GM06990 (cell line): ENCODE measurements at regions not wholly inside any gene's neighbourhood (a gene's known extent, or its start where the extent isn't known, plus 50 kb on each side); places are given as distances from the start of the nearest gene placed in this dataset.

Experiments
- DNase-seq: peaks from one replicate; pipeline ENCODE4 v3.0.0-alpha.2; 2011; ENCODE audit not compliant: insufficient read length; ENCODE audit errors: extremely low read depth
- H3K27me3 ChIP-seq: replicated peaks from 2 replicates; pipeline ENCODE4 v1.6.0; 2011; ENCODE audit warnings: low read length; ENCODE audit not compliant: control insufficient read depth, insufficient read depth
- H3K36me3 ChIP-seq: 2 replicates; pipeline ENCODE4 v1.5.1; 2011; ENCODE audit warnings: low read length; ENCODE audit not compliant: control insufficient read depth, insufficient read depth
- H3K4me3 ChIP-seq: replicated peaks from 2 replicates; pipeline ENCODE4 v1.5.1; 2011; ENCODE audit warnings: low read depth, mild to moderate bottlenecking, control low read depth, low read length
- CTCF ChIP-seq: IDR thresholded peaks from 2 replicates; pipeline ENCODE4 v1.5.1; 2011; ENCODE audit warnings: low read length, control low read depth, mild to moderate bottlenecking, inconsistent platforms; ENCODE audit not compliant: insufficient read depth, poor library complexity, severe bottlenecking

GRCh38 chr3:41035456-41036022, 163.8 kb upstream of the CTNNB1 start:
- H3K27me3 ChIP-seq: no peaks in the 10 kb centered on the region; the same call in none of the 2 replicates
- no peak overlapping the region for H3K4me3 ChIP-seq
- TF ChIP-seq CTCF: no peak
- DNase-seq: no peak
- no peaks in the 10 kb centered on the region for H3K36me3 ChIP-seq

GRCh38 chr3:41037651-41038334, 161.5 kb upstream of the CTNNB1 start:
- Histone ChIP-seq H3K27me3 (no peaks in the 10 kb centered on the region; the same call in 1 of the 2 replicates), H3K4me3 (no peak overlapping the region), H3K36me3 (no peaks in the 10 kb centered on the region)
- no peak for TF ChIP-seq CTCF
- DNase-seq: no peak

- H3K4me3 ChIP-seq: no peak overlapping the region
- TF ChIP-seq CTCF: no peak
- DNase-seq: no peak
- no peaks in the 10 kb centered on the region for H3K36me3 ChIP-seq
- H3K27me3 ChIP-seq: no peaks in the 10 kb centered on the region; the same call in none of the 2 replicates
Observed at GRCh38 chr3:41040256-41040655, 159.0 kb upstream of the CTNNB1 start.

GRCh38 chr3:41041462-41041861, 157.8 kb upstream of the CTNNB1 start:
- H3K4me3 ChIP-seq: no peak overlapping the region
- no peaks in the 10 kb centered on the region; the same call in none of the 2 replicates for H3K27me3 ChIP-seq
- DNase-seq: no peak
- H3K36me3 ChIP-seq: no peaks in the 10 kb centered on the region
- no peak for TF ChIP-seq CTCF

- TF ChIP-seq CTCF: no peak
- no peak for DNase-seq
- H3K27me3 ChIP-seq: no peaks in the 10 kb centered on the region; the same call in none of the 2 replicates
- H3K4me3 ChIP-seq: no peak overlapping the region
- no peaks in the 10 kb centered on the region for H3K36me3 ChIP-seq
Observed at GRCh38 chr3:41041899-41042298, 157.4 kb upstream of the CTNNB1 start.
